ENCODE measurements at regions not wholly inside any gene's neighbourhood (a gene's known extent, or its start where the extent isn't known, plus 50 kb on each side); places are given as distances from the start of the nearest gene placed in this dataset.
A peak's percentile ranks its signal among the peaks of the same experiment; 100 is the strongest.
"Not testable (repeated sequence)": the region's sequence is repeated elsewhere in the genome, so short reads cannot be mapped to it uniquely, and the experiment has no call there.

DNA sequence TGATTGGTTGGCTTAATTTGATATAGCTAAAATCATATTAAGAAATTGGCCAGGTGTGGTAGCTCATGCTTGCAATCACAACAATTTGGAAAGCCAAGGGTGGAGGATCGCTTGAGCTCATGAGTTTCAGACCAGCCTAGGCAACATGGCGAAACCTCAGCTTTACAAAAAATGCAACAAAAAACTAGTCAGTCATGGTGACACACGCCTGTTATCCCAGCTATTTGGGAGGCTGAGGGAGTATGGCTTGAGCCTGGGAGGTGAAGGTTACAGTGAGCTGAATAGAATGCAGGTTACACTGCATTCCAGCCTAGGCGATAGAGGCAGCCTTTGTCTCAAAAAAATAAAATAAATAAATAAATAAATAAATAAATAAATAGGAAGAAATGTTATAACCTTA lies 1579.6 kb upstream of the SLC10A2 start:
- DNase-seq, result no peak

DNA sequence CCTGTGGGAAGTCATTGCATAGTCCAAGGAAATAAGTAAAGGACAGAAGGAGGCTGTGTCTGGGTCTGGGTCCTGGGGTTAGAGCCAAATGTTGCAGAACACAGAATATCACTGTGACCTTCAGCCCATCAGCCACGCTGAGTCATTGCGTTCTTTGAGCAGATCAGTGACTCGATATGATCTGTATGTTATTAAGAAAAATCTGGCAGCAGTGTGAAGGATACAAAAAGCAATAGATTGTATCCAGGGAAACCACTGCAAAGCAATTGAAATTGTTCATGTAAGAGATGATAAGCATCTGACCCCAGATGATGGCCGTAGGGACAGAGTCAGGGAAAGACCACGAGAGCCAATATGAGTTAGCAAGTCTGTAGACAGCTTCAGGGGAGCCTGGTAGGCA lies 1575.1 kb upstream of the SLC10A2 start:
- DNase-seq, result no peak

DNA sequence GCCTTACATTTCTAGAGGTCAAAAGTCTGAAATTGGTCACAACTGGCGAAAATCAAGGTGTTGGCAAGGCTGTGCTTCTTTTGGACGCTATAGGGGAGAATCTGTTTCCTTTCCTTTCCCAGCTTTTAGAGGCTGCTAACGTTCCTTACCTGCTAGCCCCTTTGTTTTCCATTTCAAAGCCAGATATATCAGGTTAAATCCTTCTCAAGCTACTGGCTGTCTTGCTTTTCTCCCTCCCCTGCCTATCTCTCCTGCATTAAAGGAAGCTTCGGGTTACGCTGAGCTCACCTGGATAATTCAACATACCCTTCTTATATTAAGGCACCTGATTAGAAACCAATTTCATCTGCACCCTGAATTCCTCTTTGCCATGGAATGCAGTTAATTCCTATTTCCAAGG lies 1569.7 kb upstream of the SLC10A2 start:
- DNase-seq, result no peak

DNA sequence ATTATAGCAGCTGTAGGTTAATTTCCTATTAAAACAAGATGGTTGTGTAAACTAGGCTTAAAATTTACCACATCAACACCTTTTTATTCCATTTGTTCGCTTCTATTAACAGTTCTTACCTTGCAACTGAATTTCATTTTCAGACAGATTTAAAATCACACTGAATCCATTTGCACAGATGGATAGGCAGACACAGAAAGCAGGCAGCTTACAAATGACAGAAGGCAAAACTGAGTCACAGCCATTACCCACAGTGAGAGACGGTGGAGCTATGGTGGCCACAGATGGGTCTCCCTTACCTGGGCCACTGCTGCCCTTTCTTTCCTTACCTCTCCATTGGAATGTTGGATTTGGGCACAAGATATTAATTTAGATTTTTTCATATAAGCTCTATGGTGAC lies 1567.8 kb upstream of the SLC10A2 start:
- no peak for DNase-seq

DNA sequence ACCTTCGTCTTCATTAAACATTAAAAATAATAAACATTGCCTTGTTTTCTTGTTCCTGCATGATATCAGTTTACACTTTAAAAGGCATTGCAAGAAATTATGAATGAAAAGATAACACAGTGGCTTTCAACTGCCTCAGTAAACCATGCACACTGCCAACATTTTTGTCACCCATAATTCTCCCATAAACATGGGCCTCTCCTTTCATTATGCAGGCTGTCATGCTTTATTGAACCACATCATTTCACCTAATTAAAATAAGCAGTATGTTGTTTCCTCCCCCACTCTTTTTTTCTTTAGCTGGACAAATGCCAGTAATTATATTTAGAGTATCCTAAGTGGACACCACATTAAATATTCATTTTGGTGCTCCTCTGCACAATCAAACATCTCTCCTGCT lies 1566.5 kb upstream of the SLC10A2 start:
- DNase-seq, result peak; percentile 69

DNA sequence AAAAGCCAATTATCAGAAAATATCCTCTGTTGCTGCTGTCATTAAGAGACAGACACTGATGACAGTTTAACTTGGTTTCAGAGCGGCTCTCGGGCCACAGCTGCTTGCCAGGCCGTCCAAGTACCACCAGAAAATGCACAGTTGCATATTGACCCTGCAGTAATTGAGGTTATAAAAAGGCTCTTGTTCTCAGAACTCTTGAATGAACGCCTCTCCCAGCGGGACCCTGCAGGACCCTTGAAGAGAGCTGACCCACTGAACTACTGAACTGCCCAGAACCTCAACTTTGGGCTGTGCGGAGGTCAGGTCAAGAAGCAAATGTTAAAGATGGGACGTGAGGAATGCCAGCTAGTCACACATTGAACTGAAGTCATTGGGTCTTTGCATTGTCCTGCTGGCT lies 1559.0 kb upstream of the SLC10A2 start:
- no peak for DNase-seq

- DNase-seq, result no peak
Observed at GRCh38 chr13:104616990-104617389, 1550.8 kb upstream of the SLC10A2 start.

GRCh38 chr13:104614361-104615145 lies 1548.3 kb upstream of the SLC10A2 start:
- DNase-seq, result no peak

- DNase-seq, result no peak
Observed at GRCh38 chr13:104608331-104608730, 1542.1 kb upstream of the SLC10A2 start.

DNA sequence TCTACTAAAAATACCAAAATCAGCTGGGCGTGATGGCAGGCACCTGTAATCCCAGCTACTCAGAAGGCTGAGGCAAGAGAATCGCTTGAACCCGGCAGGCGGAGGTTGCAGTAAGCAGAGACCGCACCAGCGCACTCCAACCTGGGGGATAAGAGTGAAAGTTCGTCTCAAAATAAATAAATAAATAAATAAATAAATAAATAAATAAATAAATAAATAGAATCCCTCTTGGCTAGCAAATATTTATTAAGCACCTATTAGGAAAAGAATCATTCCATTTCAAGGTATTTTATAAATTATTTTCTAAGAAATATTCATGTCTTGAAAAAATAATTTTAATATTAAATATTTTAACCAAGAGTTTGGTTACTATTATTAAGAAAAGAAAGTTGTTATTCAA lies 1539.2 kb upstream of the SLC10A2 start:
- DNase-seq, result not testable (repeated sequence)

DNA sequence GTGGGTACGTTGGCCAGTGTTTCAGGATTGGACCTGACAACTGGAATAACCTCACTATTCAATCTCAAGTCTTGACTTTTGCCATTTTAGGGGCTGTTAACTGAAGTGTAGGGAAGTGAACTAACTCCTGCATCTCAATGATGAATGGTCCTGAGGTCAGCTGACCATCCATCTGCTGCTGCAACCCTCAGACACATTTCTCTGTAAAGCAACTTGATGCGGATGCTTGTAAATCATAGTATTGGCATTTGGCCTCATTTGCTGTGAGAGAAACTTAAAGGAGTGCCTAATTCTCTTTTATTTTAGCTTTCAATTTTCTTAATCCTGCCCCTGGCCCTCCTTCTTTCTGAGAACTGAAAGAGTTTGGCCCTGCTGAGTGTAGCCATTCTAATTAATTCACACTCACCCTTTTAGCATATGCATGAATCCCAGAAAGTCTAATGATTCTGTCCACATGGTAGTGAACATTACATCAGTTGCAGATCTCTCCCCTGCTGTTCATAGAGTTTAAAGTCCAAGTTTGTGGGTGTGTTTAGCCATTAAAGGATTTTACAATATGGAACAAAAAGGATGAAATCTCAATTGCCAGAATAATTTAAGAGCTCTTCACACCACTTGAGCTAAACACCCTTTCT lies 1531.4 kb upstream of the SLC10A2 start:
- no peak for DNase-seq

GRCh38 chr13:104595511-104595910 lies 1529.3 kb upstream of the SLC10A2 start:
- DNase-seq, result no peak

GRCh38 chr13:104594806-104595205 lies 1528.6 kb upstream of the SLC10A2 start:
- DNase-seq, result no peak

DNA sequence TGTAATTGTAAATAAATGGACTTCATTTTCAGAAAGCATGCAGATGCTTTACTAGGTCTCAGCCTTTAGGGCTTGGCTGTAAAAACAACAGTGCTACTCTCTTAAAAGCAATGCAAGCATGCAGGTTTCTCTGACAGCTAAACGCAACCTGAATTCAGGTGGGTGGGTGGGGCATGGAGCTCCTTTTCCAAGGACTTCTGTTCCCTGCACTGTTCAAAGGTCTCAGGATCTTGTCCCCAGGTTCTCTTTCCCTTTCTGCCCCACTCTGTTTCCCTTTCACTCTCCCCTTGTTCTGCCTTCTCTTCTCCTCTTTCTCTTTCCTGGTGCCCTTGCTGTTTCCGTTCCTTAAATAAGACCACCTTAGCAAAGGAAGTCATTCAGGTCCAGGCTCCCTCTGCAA lies 1527.5 kb upstream of the SLC10A2 start:
- DNase-seq, result no peak

DNA sequence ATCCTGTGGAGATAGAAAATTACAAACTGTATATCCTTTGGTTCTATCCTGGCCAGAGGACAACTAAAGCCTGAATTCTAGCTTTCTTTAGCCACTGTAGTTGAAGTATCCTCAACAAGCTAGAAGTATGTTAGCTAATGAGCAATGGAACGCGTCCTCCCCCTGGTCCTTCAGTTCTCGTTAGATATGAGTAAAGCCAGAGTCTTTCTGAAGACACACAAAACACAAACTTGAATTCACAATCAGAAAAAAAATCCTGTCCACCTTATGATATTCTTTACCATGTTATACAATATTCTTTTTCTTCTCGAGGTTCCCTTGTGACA lies 1527.0 kb upstream of the SLC10A2 start:
- DNase-seq, result no peak

DNA sequence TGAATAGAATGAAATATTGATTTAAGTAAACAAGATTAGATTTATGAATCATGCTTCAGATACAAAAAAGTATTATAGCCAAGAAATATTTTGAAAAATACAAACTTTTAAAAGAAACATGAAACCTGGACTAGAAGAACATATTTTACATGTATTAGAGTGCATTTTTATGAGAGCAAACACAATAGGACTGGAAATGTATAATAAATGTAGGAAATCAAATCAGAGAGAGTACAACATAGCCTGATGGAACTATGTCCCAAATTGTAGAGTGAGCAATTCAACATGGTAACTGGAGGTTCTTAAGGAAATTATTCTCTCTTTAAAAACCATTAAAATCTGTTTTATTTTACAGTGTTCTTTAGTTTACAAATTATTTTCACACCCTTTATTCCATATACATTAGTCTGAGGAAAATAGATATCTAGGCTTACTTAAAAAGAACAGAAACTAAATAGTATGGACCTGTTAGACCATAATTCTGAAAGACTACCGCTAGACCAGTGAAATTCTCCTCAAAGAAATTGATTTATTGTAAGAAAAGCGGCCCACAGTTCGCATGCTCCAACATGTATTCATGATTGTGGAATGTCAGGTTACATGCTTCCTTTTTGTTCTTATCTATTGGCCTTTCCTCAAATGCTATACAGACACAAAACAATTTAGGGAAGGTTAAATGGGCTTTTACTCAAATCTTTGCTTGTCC lies 1526.5 kb upstream of the SLC10A2 start:
- no peak for DNase-seq

GRCh38 chr13:104592127-104592526 lies 1525.9 kb upstream of the SLC10A2 start:
- DNase-seq, result no peak

GRCh38 chr13:104586051-104586746 lies 1520.0 kb upstream of the SLC10A2 start:
- no peak for DNase-seq

GRCh38 chr13:104584481-104584880 lies 1518.3 kb upstream of the SLC10A2 start:
- DNase-seq, result no peak

DNA sequence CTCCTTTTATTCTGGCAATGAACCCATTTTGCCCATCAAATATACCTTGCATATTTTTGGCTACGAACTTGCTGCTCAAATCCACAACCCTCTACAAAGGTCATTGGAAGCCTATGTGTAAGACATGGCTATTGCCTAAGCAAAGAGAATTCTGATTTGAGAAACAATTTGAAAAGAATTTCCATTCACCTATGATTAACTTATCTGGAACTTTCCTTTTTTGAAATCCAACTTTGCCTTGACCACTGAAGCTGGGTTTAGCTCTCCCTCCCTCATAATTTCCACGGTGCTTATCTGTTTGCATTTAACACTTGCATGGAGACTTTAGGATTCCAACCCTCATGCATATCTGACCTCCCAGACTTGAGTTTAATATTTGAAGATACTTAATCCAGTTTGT lies 1514.7 kb upstream of the SLC10A2 start:
- no peak for DNase-seq

GRCh38 chr13:104577071-104577815 lies 1511.0 kb upstream of the SLC10A2 start:
- no peak for DNase-seq

GRCh38 chr13:104571893-104572229 lies 1505.6 kb upstream of the SLC10A2 start:
- no peak for DNase-seq
